Fibroblast of skin of abdomen (primary cell): ENCODE measurements at regions not wholly inside any gene's neighbourhood (a gene's known extent, or its start where the extent isn't known, plus 50 kb on each side); places are given as distances from the start of the nearest gene placed in this dataset.
"Not testable (repeated sequence)": the region's sequence is repeated elsewhere in the genome, so short reads cannot be mapped to it uniquely, and the experiment has no call there.

Experiments used
- DNase-seq: peaks from one replicate; pipeline ENCODE4 v3.0.0-alpha.2; 2013

- DNase-seq, result no peak
These were observed 156.8 kb upstream of the ALG10B start for GRCh38 chr12:38159591-38160317.

GRCh38 chr12:38160318-38161122 lies 156.1 kb upstream of the ALG10B start:
- DNase-seq, result no peak

DNA sequence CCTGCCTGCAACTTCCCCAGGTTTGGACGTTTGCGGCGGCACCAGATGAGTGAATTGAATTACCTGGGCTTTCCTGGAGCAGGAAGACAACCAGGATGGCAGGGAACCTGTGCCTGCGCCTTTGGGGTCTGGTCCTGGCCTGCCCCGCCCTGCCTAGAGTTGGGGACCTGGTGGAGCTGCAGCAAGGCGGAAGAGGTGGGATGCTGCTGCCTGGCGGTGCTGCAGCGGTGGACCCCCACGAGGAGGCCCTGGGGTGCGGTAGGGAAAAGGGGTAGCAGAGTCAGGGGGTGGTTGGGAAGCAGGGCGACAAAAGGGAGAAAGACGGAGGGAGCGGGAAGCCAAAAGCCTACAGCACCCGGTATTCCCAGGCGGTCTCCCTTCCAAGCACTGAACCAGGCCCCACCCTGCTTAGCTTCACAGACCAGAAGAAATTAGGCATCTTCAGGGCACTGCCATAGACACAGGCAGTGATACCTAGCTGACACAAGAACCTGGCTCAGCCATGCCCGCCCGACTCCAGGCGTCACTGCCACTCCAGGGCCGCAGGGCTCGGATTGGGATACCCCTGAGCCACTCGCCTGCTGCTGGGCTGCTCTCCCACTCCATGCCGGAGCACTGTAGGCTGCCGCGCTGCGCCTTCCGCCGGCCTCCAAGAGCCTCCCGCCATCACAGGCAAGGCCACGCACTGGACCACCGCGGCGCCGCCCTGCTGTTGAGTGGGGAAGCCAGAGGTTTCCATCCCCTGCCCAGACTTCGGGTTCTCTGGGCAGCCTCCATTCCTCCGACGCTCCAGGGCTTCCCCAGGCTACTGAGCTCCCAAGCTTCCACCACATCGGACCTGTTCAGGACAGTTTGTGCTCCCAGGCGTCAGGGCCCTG lies 155.2 kb upstream of the ALG10B start:
- no peak for DNase-seq

- no peak for DNase-seq
These were observed 154.6 kb upstream of the ALG10B start for GRCh38 chr12:38162013-38162412.

GRCh38 chr12:38162708-38163441 lies 153.7 kb upstream of the ALG10B start:
- DNase-seq, result no peak

- no peak for DNase-seq
These were observed 153.2 kb upstream of the ALG10B start for GRCh38 chr12:38163442-38163801.

- no peak for DNase-seq
These were observed 150.3 kb upstream of the ALG10B start for GRCh38 chr12:38166225-38166624.

GRCh38 chr12:38175538-38175937 lies 141.0 kb upstream of the ALG10B start:
- DNase-seq, result no peak

DNA sequence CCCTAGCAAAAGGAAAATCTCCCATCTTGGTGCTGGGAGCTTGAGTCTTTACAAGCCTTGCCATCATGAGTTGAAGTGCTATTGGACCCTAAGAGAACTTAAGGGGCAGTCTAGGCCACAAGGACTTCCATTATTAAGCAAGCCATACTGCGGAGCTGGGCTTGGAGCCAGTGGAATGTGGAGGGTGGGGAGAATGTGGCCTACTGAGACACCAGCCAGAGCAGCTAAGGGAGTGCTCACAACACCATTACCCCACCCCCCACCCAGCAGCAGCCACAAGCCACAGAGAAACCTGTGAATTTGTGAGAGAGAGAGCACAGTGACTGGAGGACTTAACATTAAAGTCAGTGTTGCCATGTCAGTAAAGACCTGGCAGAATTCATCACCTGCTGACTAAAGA lies 133.0 kb upstream of the ALG10B start:
- DNase-seq, result not testable (repeated sequence)

DNA sequence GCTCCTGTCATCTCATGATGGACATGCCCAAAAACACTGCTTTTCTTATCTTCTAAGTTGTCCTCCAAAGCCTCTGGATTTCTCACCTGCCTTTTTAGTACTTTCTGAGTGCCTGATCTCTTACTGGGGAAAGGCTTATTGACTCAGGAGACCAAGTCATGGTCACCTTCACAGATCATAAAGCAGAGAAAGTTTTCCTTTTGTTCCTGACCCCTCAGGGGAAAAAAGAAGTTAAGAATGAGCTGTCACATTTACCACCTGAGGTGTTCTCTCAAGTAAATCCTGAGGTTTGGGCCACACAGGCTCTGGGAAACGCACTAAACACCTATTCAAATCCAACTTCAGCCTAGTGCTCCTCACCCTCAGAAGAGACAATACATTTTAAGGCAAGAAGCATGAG lies 119.3 kb upstream of the ALG10B start:
- not testable (repeated sequence) for DNase-seq

DNA sequence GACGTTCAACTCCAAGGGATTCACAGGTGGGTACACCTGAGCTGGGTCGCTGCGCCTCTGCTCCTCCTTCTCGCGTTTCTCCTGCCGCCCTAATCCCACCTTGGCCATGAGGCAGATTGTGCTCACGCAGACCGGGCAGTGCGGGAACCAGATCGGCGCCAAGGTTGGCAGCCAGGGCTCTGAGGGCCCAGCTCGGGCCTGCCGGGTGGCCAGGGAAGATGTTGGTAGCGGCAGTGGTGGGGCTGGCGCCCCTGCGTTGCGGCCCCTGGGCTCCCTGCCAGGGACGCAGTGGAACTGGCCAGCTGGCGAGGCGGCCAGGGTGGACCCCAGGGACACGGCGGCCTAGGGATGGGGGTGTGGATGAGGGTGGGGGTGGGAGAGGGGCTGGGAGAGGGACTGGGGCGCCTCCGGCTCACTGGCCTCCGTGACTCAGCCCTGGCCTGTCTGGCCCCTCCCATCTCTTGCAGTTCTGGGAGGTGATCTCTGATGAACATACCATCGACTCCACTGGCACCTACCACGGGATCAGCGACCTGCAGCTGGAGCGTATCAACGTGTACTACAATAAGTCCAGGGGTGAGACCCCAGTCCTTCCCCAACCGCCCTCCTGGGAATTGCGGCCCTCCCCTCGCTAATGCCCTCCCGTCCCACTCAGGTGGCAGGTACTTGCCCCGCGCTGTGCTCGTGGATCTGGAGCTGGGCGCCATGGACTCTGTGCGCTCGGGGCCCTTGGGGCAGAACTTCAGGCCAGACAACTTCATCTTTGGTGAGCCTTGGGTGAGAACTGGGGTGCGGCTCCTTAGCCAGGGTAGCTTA lies 114.9 kb upstream of the ALG10B start:
- no peak for DNase-seq

DNA sequence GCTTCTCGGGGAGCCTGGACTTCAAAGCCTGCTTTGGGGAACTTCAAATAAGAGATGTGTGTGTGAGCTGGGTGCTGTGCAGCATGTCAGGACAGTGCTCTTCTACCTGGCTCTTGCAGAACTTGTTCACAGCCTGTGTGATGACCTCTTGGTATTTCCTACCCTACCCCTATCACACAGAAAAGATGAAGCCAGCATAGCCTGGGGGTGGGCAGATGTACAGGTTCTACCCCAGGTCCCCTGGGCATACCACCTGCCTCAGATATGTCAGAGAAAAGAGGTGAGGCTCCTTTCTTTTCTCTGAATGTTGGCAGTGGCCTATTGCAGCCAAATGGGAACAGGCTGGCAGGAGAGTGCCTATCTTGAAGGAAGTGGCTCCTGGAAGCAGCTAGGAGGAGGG lies 111.7 kb upstream of the ALG10B start:
- no peak for DNase-seq

DNA sequence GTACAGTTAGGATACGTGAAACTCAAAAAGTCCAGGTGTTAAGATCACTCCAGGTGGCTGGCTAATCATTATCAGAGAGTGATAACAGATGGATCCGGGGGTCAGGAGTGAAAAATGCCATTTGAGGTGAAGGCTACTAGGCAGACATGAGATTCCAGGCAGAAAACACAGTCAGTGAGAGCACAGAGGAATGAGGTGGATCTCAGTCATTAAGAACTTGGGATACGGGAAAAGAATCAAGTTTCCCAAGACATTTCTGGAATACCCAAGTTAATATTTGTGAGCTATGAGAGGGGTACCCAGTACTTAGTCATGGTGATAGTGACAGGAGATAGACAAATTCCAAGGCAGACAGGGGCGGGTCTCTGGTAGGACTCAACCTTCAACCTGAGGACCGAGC lies 94.6 kb upstream of the ALG10B start:
- no peak for DNase-seq

DNA sequence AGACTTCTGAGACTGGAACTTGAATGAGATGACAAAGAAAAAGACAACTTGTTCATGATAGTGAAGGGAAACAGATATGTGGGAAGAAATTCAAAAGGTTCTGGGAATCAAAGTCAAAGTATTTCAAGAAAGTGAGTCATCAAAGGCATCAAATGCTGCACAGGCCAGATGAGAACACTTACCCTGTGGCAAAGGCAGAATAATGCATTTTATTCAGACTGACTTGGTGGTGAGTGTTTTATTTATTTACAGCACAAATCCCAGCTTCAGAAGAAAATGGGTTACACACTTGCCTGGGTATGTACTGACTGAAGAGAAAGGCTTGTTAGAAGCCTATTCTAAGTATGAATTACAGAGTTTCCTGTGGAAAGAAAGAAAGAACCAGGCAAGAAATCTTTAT lies 78.2 kb upstream of the ALG10B start:
- DNase-seq, result not testable (repeated sequence)

DNA sequence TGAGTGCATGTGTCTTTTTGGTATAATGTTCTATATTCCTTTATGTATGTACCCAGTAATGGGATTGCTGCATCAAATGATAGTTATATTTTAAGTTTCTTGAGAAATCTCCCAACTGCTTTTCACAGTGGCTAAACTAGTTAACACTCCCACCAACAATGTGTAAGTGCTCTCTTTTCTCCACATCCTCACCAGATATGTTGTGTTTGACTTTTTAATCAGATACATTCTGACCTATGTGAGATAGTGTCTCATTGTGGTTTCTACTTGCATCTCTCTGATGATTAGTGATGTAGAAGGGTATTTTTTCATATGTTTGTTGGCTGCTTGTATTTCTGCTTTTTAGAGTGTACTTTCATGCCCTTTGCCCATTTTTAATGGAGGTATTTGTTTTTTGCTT lies 62.8 kb upstream of the ALG10B start:
- DNase-seq, result no peak

- DNase-seq, result no peak
These were observed 58.2 kb upstream of the ALG10B start for GRCh38 chr12:38258411-38258810.
